HG02973 (cell line): ENCODE measurements at regions not wholly inside any gene's neighbourhood (a gene's known extent, or its start where the extent isn't known, plus 50 kb on each side); places are given as distances from the start of the nearest gene placed in this dataset.

Experiments used
- ATAC-seq: cut with Tn5 transposase; IDR thresholded peaks from one replicate; pipeline ENCODE4 v1.9.1; 2021; ENCODE audit warnings: moderate library complexity; ENCODE audit not compliant: unreplicated experiment

- ATAC-seq, result no peak
These were observed 268.2 kb upstream of the C11orf87 start for GRCh38 chr11:109153836-109154235.

GRCh38 chr11:109155291-109155690, 266.7 kb upstream of the C11orf87 start:
- ATAC-seq, result peak; percentile 96

GRCh38 chr11:109165035-109165434, 257.0 kb upstream of the C11orf87 start:
- ATAC-seq, result no peak

GRCh38 chr11:109166441-109166840, 255.5 kb upstream of the C11orf87 start:
- no peak for ATAC-seq

- no peak for ATAC-seq
These were observed 248.5 kb upstream of the C11orf87 start for GRCh38 chr11:109173504-109173903.

- no peak for ATAC-seq
These were observed 237.6 kb upstream of the C11orf87 start for GRCh38 chr11:109184376-109184775.

GRCh38 chr11:109192864-109193263, 229.1 kb upstream of the C11orf87 start:
- ATAC-seq, result no peak

- no peak for ATAC-seq
These were observed 228.1 kb upstream of the C11orf87 start for GRCh38 chr11:109193880-109194279.

- ATAC-seq, result no peak
These were observed 226.0 kb upstream of the C11orf87 start for GRCh38 chr11:109196016-109196415.

GRCh38 chr11:109197656-109198055, 224.3 kb upstream of the C11orf87 start:
- no peak for ATAC-seq

- ATAC-seq, result no peak
These were observed 218.8 kb upstream of the C11orf87 start for GRCh38 chr11:109203176-109203575.

- no peak for ATAC-seq
These were observed 216.7 kb upstream of the C11orf87 start for GRCh38 chr11:109205312-109205711.

- ATAC-seq, result no peak
These were observed 213.9 kb upstream of the C11orf87 start for GRCh38 chr11:109208121-109208520.

- no peak for ATAC-seq
These were observed 212.4 kb upstream of the C11orf87 start for GRCh38 chr11:109209572-109209971.

GRCh38 chr11:109221190-109221589, 200.8 kb upstream of the C11orf87 start:
- ATAC-seq, result no peak

GRCh38 chr11:109222761-109223160, 199.2 kb upstream of the C11orf87 start:
- no peak for ATAC-seq

- ATAC-seq, result no peak
These were observed 198.5 kb upstream of the C11orf87 start for GRCh38 chr11:109223451-109223850.

GRCh38 chr11:109229682-109230081, 192.3 kb upstream of the C11orf87 start:
- ATAC-seq, result no peak

- ATAC-seq, result no peak
These were observed 185.8 kb upstream of the C11orf87 start for GRCh38 chr11:109236188-109236587.

GRCh38 chr11:109236696-109237095, 185.3 kb upstream of the C11orf87 start:
- ATAC-seq, result no peak

GRCh38 chr11:109237636-109238035, 184.4 kb upstream of the C11orf87 start:
- no peak for ATAC-seq

- ATAC-seq, result no peak
These were observed 179.9 kb upstream of the C11orf87 start for GRCh38 chr11:109241988-109242536.

- ATAC-seq, result no peak
These were observed 174.9 kb upstream of the C11orf87 start for GRCh38 chr11:109247071-109247470.
